IPS DF 19.7 (cell line): ENCODE measurements at regions not wholly inside any gene's neighbourhood (a gene's known extent, or its start where the extent isn't known, plus 50 kb on each side); places are given as distances from the start of the nearest gene placed in this dataset.
"Not testable (repeated sequence)": the region's sequence is repeated elsewhere in the genome, so short reads cannot be mapped to it uniquely, and the experiment has no call there.

Experiments used
- DNase-seq: peaks from one replicate; pipeline ENCODE4 v3.0.0-alpha.2; 2013; ENCODE audit warnings: low read depth, low spot score

DNA sequence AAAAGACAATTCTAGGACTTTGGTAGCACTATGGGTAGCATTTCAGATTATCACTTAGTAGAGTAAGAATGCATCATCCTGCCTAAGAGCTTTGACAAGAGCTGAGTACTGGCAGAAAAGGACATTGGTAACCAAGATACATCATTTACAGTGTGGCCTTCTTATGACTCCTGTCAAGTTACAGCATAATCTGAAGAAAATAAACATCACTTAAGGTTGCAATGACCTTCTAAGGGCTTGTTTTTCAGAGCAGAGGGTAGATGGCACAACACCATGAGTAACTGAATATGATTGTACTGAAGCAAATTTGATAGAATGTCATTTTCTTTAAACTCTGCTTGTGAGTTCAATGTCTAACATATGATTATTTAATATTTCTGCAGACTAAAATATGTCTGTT, 822.6 kb downstream of the TBC1D32 start:
- DNase-seq: no peak

DNA sequence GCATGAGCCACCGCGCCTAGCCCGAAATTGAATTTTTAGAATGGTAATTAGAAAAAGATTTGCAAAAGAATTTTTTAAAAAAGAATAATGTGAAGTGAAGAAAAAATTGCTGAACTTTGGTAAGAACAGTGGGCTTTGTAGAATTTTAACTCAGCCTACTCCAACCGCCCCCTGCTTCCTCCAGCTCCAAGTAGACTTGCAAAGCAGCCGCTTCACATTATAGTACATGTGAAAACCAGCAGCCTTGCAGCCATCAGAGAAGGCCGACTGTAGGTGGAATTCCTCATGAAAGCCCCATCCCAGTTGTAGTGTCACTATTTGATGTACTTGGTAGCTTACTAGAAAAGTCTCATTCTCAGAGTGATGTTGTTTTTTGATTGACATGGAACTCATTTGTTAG, 835.6 kb downstream of the TBC1D32 start:
- DNase-seq: no peak

DNA sequence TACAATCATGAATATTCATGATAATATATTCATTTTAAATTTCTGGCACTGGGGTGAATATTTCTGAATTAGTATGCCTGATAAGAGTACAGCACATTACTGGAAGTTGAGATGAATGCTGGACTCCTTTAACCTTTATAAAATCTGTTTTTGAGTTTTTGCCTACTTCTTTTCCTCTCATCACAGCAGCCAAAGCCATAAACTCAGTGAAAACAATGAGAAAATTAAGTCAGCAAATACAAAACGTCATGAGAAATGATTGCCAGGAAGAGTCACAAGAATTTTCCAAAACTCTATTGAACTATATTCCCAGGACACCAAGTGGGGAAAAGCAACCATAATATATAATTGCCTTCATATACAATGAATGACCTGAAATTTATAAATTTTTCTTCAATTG, 837.6 kb downstream of the TBC1D32 start:
- DNase-seq: no peak

DNA sequence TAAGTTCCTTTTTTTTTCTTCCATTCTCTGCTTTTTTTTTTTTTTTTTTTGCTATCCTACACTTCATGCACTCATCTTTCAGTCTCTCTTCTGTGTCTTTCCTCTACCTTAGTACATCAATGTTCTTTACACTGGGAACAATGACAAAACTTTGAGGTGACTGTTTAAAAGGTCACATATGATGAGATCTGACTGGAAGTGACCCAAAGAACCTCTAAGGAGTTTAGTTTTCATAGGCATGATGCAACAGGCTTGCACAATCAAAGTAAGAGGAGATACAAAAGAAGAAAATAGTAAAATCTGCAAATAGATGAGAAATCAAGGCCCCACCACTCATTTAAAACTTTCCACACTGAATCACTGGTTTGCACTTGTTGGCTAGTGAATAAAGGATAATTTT, 840.8 kb downstream of the TBC1D32 start:
- no peak for DNase-seq

DNA sequence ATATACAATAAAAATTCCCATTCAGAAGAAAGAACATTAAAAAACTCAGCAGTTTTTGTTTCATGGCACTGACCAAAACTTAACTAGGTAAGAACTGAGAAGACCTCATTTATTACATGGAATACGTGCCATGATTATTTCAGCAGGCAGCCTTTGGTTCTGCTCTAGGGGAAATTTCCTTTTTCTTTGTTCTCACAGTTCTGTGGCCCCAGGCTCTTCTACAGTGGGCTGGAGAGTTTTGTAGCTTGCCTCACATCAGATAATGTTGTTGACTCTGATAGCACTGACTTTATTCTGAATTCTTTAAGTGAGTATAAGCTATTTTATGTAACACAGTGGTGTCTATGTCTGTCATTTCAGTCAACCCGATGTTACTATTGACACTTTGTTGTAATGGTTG, 844.3 kb downstream of the TBC1D32 start:
- DNase-seq: no peak

DNA sequence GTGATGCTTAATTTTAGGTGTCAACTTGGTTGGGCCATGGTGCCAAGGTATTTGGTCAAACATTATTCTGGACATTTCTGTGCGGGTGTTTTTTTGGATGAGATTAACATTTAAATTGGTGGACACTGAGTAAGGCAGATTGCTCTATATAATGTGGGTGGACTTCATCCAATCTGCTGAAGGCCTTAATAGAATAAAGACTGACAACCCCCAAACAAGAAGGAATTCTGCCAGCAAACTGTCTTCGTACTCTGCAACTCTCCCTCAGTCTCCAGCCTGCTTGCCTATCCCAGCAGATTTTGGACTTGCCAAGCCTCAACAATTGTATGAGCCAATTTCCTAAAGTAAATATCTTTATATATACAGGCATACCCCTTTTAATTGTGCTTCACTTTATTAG, 850.1 kb downstream of the TBC1D32 start:
- no peak for DNase-seq

DNA sequence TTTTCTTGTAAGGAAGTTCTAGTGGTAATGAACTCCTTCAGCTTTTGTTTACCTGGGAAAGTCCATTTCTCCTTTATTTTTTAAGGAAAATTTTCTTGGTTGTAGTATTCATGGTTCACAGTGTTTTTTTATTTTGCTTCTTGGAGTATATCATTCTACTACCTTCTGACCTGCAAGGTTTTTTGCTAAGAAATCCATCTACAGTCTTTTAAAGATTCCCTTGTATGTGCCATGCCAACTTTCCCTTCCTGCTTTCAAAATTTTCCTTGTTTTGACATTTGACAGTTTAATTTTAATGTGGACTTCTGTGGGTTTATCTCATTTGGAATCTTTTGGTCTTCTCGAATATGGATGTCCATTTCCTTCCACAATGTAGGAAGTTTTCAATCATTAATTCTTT, 855.6 kb downstream of the TBC1D32 start:
- no peak for DNase-seq

DNA sequence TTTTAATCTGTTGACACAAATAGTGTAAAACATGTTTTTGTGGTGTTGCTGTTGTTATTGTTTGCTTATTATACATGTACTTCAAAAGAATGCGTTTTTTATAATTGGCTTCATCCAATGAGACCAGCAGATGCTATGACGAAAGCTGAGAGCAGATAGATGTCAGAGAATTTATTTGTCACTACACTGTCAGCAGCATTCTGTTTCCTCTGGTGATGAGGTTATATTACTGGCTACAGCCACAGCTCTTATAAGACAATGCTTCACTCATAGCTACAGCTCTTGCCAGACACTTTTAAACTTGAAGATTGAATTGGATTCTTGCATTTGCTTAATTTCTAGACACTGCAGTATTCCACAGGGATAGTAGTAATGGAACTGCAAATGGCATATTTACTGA, 860.5 kb downstream of the TBC1D32 start:
- no peak for DNase-seq

DNA sequence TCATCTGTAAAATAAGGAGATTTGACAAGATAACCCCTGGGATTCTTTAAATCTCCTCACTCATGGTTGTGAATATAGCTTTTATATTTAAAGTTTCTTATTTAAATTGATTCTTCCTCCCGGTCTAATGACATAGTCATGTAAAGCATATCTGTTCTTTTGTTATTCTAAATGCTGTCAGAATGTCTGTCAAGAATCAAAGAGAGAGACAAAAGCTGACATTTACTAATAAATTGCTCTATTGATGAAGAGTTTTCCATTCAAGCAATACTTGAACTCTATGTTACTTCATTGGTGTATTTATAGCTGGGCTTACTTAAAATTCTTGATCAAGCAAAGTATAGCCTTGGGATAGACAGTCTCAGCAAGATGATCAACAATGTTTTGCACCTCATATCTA, 865.8 kb downstream of the TBC1D32 start:
- DNase-seq: no peak

DNA sequence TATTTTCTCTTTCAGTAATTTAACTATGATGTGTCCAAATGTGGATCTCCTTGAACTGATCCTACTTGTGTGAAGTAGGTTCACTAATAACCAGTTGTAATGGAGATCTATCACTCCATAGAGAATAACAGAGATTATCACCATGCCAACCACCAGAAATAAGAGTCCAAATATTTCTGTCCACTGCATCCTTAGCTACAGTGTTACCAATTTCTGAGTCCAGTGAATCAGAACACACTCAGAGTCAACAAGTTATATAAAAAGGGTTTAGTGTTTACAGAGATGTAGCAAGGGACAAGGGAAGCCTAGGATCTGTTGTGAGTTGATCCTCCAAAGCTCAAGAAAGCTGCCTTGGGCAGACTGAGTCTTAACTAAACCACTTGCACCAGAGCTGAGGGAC, 882.8 kb downstream of the TBC1D32 start:
- DNase-seq: no peak

DNA sequence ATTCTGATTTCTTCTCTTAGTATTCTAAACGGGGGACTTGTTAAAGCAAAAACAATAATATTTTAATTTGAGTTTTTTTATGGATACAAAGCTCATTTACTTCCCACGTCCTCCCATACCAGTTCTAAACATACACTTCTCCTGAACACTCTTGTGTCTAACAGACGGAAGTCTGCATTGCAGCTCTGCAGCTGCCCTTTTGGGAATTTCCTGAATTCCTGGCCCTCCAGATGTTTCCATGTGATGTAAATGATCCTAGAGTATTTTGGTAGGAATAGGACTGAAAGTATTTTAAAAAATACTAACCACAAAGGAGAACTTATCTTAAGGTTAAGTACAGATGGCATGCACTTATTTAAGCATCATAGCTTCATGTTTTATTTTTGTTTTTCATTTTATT, 886.7 kb downstream of the TBC1D32 start:
- DNase-seq: no peak

DNA sequence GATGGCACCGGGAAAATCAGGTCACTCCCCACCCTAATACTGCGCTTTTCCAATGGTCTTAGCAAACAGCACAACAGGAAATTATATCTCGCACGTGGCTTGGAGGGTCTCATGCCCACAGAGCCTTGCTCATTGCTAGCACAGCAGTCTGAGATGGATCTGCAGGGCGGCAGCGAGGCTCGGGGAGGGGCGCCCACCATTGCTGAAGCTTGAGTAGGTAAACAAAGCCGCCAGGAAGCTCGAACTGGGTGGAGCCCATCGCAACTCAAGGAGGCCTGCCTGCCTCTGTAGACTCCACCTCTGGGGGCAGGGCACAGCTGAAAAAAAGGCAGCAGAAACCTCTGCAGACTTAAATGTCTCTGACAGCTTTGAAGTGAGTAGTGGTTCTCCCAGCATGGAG, 901.4 kb downstream of the TBC1D32 start:
- DNase-seq: not testable (repeated sequence)

DNA sequence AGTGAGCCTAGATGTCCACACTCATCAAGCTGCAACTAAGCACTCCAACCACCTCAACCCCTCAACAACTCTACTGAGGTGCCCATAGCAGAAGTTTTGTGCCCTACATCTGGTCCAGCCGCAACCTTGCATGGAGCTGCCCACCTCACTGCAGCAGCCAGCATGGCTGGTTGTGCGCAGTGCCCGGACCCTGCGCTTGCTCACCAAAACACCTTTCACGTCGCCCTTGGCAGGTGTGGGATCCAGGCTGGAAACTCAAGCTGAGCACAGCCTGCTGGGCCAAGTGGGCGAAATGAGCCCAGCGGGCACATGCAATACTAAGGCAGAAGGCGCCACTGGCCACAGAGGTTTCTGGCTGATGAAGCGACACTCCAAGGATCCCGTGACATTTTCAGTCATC, 902.4 kb downstream of the TBC1D32 start:
- no peak for DNase-seq

DNA sequence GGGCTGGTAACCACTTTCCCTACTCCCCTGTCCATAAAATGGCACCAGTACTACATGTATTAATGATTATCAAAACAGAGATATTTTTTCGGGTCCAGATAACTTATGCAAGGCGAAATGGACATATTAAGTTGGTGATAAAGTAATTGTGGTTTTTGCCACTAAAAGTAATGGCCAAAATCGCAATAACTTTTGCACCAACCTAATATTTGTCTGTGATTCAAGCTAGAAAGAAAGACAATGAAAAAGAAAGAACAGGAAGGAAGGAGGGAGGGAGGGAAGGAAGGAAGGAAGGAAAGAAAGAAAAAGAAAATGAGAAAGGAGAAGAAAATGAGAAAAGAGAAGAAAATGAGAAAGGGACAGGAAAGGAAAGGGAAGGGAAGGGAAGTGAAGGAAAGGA, 922.9 kb downstream of the TBC1D32 start:
- no peak for DNase-seq

DNA sequence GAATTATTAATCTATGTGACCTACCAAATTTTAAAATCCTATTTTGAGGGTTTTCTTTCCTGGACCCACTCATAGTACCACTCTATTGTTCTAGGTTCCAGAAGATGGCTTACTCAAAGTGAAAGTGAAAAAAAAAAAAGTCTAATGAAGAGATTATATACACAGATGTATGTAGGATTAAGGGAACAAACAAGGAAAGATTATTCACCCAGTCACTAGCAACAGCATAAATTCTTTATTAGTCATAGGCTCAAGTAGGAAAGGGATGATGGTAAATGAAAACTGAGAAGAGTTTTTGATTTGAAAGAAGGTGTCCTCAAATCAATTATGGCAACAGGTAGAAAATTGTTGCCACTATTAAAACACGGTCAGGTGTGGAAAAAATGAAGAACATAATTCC, 923.7 kb downstream of the TBC1D32 start:
- no peak for DNase-seq

DNA sequence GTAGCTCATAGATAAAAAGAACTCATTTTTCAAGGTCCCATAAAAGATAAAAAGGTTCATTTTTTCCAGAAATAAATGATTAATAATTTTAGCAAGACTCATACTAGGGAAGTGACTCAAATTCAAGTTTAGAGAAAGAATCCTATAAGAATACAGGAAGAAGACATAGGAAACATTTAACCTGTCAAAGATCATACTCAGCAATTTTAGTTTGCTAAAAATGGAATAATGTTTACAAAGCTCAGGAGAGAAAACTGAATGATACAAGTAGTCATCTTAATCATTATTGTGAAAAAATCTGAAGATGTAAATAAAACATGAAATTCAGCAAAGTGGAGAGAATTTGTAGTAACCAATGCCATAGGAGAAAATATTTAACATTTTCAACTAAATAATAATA, 926.6 kb downstream of the TBC1D32 start:
- no peak for DNase-seq

DNA sequence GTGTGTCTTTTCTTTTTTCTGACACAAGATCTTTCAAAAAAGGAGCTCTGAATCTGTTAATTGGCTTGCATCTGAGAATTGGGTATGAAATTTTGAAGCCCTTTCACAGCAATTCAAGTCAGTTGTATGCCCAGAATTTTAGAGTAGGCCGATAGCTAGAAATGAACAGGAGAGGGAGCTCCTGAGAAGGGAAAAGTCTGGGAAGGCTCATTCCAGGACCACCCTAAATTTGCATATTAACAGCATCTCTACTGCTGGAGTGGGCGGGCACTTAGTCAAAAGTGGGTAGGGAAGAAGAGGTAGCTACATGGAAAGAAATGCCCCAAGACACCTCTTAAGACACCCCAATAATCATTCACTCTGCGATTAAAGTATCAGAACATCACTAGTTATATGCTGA, 928.3 kb downstream of the TBC1D32 start:
- peak; percentile 28 for DNase-seq

DNA sequence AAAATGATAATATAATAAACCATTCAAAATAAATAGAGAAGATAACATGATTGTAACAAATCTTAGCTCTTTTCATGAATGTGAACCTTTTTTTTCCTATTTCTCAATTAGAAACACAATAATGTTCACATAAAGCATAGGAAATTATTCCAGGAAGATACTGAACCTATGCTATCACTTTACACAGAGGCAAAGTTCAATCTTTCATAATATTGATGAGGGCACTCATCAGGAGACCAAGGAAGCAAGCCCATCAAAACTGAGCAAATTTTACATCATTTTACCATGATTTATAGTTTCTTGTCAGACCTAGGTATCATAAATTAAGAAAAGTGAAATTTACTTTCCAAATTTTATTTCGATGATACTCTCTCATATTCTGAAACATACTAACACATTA, 938.5 kb downstream of the TBC1D32 start:
- no peak for DNase-seq

DNA sequence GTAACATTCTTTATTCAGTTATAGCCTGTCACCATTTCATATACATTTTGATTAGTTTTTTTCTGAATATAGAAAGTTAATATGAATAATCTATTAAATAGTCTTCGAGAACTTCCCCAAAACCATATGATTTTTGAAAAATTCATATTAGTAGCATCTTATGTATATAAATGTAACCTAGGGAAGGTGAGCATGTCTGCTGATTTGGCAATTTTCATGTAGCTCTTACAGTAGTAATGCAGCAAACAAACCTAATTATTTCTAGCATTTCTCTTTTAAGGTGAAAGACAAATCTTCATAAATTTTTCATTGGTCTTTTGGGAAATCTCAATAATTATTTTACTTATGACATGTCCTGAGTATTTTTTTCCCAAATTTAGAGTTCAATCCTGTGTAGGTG, 939.0 kb downstream of the TBC1D32 start:
- no peak for DNase-seq

DNA sequence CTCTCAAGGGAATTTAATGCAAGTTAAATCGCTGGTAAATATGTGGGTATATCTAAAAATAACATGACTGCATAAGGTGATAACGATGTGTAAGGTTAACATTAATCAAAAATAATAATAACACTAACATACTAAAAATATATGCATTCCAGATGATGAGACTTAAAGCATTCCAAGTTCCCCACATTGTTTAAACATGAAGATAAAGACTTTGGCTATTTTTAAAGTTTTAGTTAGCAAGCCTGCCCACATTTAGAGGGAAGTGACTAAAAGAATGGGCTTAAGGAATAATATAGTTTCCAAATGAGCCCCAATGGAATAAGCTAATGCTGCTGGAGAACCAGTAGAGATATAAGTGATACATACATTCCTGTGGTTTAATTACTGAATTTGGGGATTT, 941.3 kb downstream of the TBC1D32 start:
- DNase-seq: no peak

DNA sequence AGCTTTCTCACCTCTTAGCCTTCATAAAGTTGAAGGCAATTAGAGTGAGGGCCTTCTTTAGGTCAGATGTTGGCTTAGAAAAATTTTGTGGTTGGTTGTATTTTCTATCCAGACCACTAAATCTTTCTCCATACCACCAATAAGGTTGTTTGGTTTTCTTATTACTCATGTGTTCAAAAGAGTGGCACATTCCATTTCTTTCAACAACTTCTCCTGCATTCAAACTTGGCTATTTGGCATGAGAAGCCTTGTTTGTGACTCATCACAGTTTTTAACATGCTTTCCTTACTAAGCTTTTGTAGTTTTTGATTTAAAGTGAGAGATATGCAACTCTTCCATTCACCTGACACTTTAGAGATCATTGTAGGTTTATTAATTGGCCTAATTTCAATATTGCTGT, 949.6 kb downstream of the TBC1D32 start:
- no peak for DNase-seq

DNA sequence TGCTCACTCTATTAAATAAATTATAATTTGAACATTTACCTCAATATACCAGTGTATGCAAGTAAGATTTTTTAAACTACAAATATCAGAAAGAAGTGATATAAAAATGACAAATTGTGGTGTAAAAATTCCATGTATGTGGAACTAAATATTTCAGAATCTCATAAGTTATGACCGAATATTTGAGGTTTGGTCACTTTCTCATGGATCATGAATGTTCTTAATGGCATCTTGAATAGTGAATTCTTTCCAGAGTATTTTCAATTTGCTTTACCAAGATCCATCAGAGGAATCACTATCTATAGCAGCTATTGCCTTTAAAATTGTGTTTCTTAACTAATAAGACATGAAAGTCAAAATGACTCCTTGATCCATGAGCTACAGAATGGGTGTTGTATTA, 950.6 kb downstream of the TBC1D32 start:
- no peak for DNase-seq

DNA sequence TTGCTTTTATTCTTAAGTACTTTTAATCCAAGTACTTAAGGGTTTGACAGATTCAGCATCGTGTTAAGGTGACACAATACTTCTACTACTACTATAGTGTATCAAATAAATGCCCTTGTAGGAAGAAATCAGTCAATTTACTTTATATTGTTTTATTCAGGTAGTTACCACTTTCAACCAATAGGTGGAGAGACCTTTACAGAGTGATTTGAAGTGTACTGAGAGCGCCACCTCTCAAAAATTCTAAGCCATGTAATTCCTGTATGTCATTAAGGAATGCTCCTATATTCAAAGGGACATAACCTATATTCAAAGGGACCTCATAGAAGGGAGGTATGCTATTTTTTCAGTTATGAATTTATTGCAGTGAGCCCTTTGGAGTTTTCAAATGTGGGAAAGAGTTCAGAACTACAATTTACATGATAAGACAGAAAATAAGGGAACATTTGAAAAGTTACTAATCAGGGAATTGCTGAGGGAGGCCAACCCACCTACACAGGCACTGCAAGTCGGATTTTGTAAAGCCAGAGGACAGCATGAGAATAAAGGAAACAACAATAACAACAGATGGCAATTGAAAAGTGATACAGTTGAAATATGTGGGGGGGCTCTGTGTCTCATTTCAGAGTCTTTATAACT, 955.6 kb downstream of the TBC1D32 start:
- DNase-seq: no peak

DNA sequence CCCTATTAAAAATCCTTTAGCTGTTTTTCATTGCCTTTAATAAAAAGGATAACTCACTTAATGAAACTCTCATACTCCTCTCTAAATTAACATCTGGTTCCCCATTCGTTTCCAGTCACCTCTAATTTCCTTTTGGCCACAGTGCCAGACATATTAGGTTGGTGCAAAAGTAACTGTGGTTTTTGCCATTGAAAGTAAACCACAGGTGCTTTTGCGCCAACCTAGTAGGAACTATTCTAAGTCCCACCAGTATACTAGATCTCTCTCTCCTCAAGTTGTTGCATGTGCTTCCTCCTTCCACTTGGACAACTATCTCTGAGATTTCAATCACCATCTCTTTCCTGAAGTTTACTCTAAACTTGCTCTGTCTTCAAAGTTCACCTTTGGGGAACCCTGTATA, 961.1 kb downstream of the TBC1D32 start:
- no peak for DNase-seq
